HUDEP-2 (cell line): ENCODE measurements at regions not wholly inside any gene's neighbourhood (a gene's known extent, or its start where the extent isn't known, plus 50 kb on each side); places are given as distances from the start of the nearest gene placed in this dataset.

Source experiments
- DNase-seq, 76 experiments: peaks; one replicate each; lab custom pipeline; 2025; ENCODE audit not compliant: unreplicated experiment in 76 of 76; lab: John Stamatoyannopoulos, UW

DNA sequence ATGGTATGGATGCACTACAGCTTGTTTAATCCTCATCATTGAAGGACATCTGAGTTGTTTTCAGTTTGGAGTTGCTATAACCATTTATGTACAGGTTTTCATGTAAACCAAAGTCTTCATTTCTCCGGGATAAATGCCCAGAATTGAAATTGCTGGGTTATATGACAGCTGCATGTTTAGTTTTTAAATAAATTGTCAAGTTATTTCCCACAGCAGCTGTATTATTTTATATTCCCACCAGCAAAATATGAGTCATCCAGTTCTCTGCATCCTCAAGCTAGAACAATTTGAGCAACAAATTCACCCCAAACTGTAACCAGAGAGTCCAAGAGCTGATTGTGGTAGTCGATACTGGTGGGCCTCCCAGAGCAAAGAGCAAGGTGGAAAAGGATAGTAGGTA lies 125.6 kb upstream of the PRNP start:
- DNase-seq, result no peak

DNA sequence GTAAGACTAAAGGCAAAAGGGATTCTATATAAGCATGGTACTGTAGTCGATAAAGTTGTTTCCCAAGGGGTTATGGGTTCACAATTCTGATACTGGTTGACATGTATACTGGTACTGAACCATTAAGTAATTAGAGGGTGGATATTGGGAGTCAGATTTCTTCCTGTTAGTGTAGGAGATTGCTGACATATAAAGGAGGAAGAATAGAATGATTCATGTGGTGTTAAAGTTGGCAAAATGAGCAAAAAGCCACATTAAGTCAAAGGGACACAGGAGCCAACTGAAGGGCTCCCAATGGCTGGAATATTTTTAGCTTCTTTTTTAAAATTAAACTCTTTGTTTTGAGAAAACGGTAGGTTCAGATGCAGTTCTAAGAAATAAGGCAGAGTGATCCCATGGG lies 126.3 kb upstream of the PRNP start:
- DNase-seq, result no peak

DNA sequence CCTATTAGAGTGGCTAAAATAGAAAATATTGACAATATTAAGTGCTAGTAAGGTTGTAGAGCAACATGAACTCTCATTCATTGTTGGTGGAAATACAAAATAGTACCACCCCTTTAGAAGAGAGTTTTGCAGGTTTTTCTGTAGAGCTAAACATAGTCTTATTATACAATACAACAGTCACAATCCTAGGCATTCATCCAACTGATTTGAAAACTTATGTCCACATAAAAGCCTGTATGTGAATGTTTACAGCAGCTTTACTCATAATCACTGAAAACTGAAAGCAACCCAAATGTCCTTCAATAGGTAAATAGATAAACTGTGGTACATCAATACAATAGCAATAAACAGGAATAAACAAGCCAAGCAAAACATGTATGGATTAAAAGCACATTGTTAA lies 127.2 kb upstream of the PRNP start:
- no peak for DNase-seq

GRCh38 chr20:4556781-4557180 lies 129.5 kb upstream of the PRNP start:
- DNase-seq, result no peak

DNA sequence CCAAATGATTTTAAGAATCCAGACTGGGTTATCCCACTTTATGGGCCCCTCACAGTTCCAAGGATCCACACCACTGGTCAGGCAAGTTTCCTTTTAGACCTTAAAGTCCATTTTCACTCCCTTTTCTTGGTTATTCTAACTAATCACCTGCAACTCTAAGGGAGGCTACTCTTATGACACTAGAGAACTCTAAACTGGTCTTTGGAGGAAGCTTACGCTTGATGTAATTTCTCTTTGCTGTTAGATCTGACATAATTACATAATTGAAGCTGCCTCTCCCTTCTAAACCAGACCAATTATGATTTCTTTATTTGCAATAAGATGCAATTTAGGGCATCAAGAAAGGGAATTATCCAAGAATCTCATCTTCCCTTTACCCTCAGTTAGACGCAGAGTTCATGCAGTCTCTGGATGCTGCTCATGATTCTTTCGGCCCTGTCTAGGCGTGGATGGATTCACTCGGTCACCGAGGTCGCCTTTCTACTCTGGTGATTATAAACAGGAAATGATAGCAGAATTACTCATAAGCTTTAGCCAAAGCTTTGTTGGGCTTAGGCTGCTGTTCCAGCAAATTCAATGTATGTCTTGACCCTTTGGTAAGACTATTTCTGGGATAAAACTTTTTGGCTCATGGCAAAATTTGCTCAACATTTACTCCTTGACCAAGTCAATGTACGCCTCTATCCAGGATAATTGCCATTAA lies 130.9 kb upstream of the PRNP start:
- no peak for DNase-seq

- no peak for DNase-seq
Observed at GRCh38 chr20:4554346-4554745, 131.9 kb upstream of the PRNP start.

GRCh38 chr20:4552075-4552640 lies 134.1 kb upstream of the PRNP start:
- DNase-seq, result no peak

DNA sequence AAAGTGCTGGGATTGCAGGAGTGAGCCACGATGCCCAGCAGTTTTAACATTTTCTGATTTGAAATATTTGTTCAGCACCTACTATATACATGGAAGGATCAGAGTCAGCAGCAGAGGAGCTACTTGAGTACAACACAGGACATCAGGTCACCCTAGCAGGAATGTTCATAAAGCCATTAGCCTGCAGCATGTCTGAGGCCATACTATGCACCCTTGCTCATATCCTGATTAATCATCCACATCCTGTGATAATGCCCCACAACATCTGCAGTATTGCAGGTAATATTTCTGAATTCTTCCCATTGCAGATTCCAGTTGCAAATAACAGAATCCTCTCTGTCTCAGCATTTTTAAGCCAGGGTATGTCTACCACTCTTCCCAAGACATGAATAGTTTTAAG lies 135.5 kb upstream of the PRNP start:
- no peak for DNase-seq

GRCh38 chr20:4549711-4550259 lies 136.5 kb upstream of the PRNP start:
- no peak for DNase-seq

GRCh38 chr20:4548552-4548951 lies 137.7 kb upstream of the PRNP start:
- no peak for DNase-seq

DNA sequence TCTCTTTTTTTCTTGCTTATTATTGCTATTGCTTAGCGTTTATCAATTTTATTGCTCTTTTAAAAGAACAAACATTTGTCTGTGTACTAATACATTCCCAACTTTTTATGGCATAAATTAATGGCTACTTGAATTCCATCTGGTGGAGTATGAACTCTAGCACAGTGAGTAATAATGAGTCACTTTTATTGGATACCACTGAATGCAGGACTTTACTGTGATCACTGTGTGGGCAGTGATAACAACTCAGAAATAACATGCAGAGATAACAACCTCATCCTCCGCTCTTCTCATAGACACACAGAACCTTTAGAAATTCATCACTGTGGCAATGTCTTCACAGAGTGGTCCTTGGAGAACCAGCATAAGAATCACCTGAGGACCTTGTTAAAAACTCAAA lies 139.5 kb upstream of the PRNP start:
- DNase-seq, result no peak

GRCh38 chr20:4546342-4546741 lies 139.9 kb upstream of the PRNP start:
- no peak for DNase-seq

- DNase-seq, result no peak
Observed at GRCh38 chr20:4545526-4545925, 140.7 kb upstream of the PRNP start.

DNA sequence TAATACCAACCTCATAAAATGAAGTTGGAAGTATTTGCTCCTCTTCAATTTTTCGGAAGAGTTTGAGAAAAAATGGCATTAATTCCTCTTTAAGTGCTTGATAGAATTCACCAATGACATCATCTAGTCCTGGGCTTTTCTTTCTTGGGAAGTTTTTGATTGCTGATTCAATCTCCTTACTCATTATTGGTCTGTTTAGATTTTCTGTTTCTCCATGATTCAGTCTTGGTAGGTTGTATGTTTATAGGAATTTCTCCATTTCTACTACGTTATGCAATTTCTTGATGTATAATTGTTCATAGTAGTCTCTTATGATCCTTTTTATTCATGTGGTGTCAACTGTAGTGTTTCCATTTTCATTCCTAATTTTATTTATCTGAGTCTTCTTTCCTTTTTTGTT lies 141.5 kb upstream of the PRNP start:
- no peak for DNase-seq

- no peak for DNase-seq
Observed at GRCh38 chr20:4542270-4542669, 144.0 kb upstream of the PRNP start.

DNA sequence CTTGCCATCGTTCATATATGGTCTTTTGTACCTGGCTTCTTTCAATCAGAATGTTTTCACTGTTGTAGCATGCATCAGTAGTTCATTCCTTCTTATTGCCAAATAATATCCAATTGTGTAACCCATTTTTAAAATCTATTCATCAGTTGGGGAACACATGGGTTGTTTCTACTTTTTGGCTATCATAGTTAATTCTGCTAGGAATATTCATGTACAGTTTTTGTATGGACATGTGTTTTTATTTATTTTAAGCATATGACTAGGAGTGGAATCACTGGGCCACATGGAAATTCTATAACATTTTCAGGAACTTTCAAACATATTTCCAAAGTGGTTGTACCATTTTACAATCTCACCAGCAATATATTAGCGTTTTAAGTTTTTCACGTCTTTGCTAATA lies 151.9 kb upstream of the PRNP start:
- DNase-seq, result no peak

GRCh38 chr20:4533368-4534133 lies 152.7 kb upstream of the PRNP start:
- DNase-seq, result no peak

- DNase-seq, result no peak
Observed at GRCh38 chr20:4532772-4533171, 153.5 kb upstream of the PRNP start.

DNA sequence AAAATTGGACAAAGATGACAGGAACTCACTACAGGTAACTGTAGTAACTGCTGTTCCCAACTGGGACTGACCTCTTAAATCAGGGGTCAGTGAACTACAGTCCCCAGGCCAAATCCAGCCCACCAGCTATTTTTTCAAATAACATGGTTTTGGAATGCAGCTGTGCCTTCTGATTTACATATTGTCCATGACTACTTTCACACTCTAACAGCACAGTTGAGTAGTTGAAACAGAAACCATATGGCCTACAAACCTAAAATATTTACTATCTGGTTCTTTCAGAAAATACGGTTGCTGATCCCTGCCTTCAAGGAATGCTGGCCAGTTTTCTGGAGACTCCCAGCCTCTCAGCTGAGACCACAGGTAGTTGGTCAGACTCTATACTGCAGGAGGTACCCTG lies 161.5 kb upstream of the PRNP start:
- no peak for DNase-seq

DNA sequence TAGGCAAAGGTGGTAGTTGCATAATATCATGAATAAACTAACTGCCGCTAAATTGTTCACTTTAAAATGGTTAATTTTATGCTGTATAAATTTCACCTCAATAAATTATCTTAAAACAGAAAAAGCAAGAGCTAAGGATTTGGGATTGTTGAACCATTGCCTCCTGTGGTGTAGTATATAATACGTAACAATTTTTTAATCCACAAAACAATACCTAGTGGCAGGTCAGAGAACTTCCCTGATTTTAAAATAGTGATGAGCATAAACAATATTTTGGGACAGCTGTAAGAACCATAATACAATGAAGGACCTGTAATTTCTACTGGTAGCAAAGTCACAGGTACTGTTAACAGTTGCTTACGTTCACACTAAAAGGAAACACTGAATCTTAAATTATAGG lies 161.9 kb upstream of the PRNP start:
- no peak for DNase-seq

GRCh38 chr20:4522310-4522709 lies 163.9 kb upstream of the PRNP start:
- DNase-seq, result no peak
